Pancreas (tissue), 10 donors: ENCODE measurements at regions not wholly inside any gene's neighbourhood (a gene's known extent, or its start where the extent isn't known, plus 50 kb on each side); places are given as distances from the start of the nearest gene placed in this dataset.

Experiments
- ATAC-seq, 4 donors: fragments of 200-7000 bp; cut with Tn5 transposase; one replicate each; pipeline versions ENCODE4 v1.8.0 to v1.9.1; 2020; ENCODE audit warnings: mild to moderate bottlenecking in 4 of 4, moderate library complexity in 4 of 4
- DNase-seq, 6 donors: peaks; one replicate each; pipeline ENCODE4 v3.0.0-alpha.2; 2020
- FAIRE-seq: peaks from 2 replicates; lab custom pipeline; 2012; peaks lifted over from hg19 to GRCh38; lab: Jason Lieb, UNC
- H3K27ac ChIP-seq, 4 donors: fragments of 200-600 bp; sonication (generic); 1 replicate in 3 of 4; 2 replicates in 1 of 4; pipeline versions ENCODE4 v1.5.0 to v1.8.0; 2020
- H3K27me3 ChIP-seq, 4 donors: fragments of 200-600 bp; one replicate each; pipeline ENCODE4 v1.8.0; 2021
- H3K36me3 ChIP-seq, 3 donors: fragments of 200-600 bp; sonication (generic) in 1 of 3; one replicate each; pipeline versions ENCODE4 v1.5.0 to v1.8.0; 2020 to 2021
- H3K4me1 ChIP-seq, 3 donors: fragments of 200-600 bp; one replicate each; pipeline ENCODE4 v1.8.0; 2021
- H3K4me3 ChIP-seq, 4 donors: fragments of 200-600 bp; sonication (generic) in 2 of 4; one replicate each; pipeline versions ENCODE4 v1.5.0 to v1.8.0; 2020 to 2021
- H3K9me3 ChIP-seq, 4 donors: fragments of 200-600 bp; one replicate each; pipeline ENCODE4 v1.8.0; 2021
- CTCF ChIP-seq, 4 donors: fragments of 200-600 bp; sonication (generic) in 3 of 4; IDR thresholded peaks; one replicate each; pipeline versions ENCODE4 v1.5.0 to v1.8.0; 2021; ENCODE audit warnings: antibody characterized with exemption in 4 of 4
- WGBS, 2 donors: extraction: QIAGEN DNeasy Blood & Tissue Kit; methylation state at CpG; one replicate each; pipeline ENCODE4 v1.1.7; 2013; 5-methylcytosine and 5-hydroxymethylcytosine counted together
- intact Hi-C, 3 donors: fragments of 100-400 bp; cut with DNase I; formaldehyde crosslinking; loops; one replicate each; pipeline versions ENCODE4 v1.11.1 to v1.14.2; 2022
- donor health status: healthy with polysubstance abuse.
- donor health status: DM: no; HTN: no; CAD: no; lungs with moderate emphysema.
- donor health status: DM: no; HTN: no; CAD: no.
- donor health status: control.
- donor health status: control.
- donor health status: Bipolar disorder and iron deficiency.
- donor health status: DM: yes; HTN: yes; CAD: no.
- donor health status: DM: no; HTN: no; CAD: no.
- donor health status: DM: no; HTN: no; CAD: no.
- donor health status: DM: yes; HTN: yes; CAD: no.

- ATAC-seq: no peak
- no peak overlapping the region for H3K27ac ChIP-seq
- FAIRE-seq: no peak
- H3K4me3 ChIP-seq: no peak overlapping the region
- peaks cover 0 to 7% (median 0%) of the 10 kb centered on the region in 3 donors for H3K4me1 ChIP-seq
- no peak for TF ChIP-seq CTCF (IDR thresholded peaks at IDR 0.05)
- no peaks in the 10 kb centered on the region for H3K36me3 ChIP-seq
- no peaks in the 10 kb centered on the region for H3K9me3 ChIP-seq
- no peaks in the 10 kb centered on the region for H3K27me3 ChIP-seq
- intact Hi-C loops: loop anchor here in 1 of 3 donors (10.0 kb wide), 1 partner anchor 257 kb away; no protein-coding TSS in a partner anchor
- DNase-seq: no peak
- 71 to 83% methylated on average over 7 of the region's 7 CpGs for WGBS, 2 donors
Measured at GRCh38 chr12:132411457-132411856, 78.5 kb upstream of the FBRSL1 start.

DNA sequence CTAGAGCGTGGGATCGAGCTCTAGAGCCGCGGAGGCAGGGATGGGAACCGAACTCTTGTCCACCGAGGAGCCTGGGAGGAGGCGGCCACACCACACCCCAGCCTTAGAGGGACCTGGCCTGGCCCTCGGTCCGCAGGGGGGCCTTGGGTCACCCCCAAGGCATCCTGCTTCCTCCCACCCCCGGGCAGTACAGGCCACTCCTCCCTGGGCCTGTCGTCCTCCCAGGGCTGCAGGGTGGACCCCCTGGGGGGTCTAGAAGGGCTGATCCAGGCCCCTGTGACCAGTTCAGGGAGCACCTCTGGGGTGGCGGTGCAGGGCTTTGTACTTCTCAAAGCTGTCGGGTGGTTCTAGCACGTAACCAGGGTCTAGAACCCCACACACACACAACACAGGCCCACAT is 79.1 kb upstream of the FBRSL1 start:
- TF ChIP-seq CTCF (IDR thresholded peaks at IDR 0.05): no peak
- intact Hi-C loops: loop anchor here in 1 of 3 donors (10.0 kb wide), 1 partner anchor 256 kb away; no protein-coding TSS in a partner anchor
- Histone ChIP-seq H3K4me1 (peaks cover 0 to 7% (median 0%) of the 10 kb centered on the region in 3 donors), H3K36me3 (no peaks in the 10 kb centered on the region), H3K27me3 (no peaks in the 10 kb centered on the region), H3K9me3 (no peaks in the 10 kb centered on the region), H3K27ac (no peak overlapping the region), H3K4me3 (no peak overlapping the region)
- WGBS, 2 donors: 81 to 84% methylated on average over 12 to 14 of the region's 14 CpGs
- FAIRE-seq (no peak), DNase-seq (no peak), ATAC-seq (no peak)

DNA sequence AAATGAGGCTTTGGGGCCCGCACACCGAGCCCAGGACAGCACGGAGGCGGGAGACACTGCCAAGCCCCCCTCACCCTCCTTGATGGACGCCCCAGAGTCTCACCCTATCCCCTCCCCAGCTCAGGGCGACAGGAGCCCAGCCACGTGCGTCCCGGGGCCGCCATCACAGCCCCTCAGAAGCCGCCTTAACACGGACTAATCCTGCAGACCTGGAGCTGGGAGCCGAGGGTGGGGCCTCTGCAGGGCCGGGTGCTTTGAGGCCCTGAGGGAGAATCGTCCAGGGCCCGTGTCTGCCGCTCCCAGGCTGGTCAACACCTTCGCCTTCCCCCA is 79.7 kb upstream of the FBRSL1 start:
- DNase-seq: no peak
- intact Hi-C loops: loop anchor here in 1 of 3 donors (10.0 kb wide), 1 partner anchor 255 kb away; no protein-coding TSS in a partner anchor

DNA sequence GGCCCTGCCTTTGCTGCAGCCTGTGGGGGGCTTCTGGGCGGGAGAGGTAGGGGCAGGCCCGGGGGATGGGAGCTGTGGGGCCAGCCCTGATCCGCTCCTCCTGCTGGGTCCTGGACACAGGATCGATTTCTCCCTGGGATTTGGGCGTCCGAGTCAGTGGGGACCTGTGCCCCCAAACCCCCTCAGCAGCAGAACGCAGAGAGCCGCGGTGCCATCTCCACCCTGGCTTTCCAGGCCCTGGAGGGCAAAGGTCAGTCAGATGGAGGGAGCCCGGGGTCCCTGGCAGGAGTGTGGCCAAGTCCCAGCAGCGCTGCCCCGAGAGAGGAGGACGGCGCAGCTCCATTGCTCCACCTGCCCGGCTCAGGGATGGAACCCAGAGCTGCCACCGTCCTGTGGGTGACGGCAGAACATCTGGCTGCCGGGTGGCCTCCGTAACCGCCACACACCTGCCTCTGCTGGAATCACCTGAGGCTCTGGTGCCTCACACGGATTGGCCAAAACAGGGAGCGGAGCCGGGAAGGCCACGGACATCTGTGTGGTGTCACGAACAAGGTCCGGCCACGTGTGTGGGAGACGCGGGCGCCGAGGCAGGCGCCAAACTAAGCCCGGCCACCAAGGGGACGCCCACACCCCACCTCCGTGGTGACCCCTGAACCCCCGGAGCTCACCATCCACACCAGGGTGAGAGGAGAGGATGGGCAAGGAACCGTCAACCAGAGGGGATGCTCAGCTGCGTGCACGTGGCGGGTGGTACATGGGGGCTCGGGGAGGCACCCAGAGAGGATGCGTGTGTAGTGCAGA is 80.3 kb upstream of the FBRSL1 start:
- no peak for TF ChIP-seq CTCF (IDR thresholded peaks at IDR 0.05)
- no peak for DNase-seq
- Histone ChIP-seq H3K4me3 (no peak overlapping the region), H3K36me3 (no peaks in the 10 kb centered on the region), H3K27ac (no peak overlapping the region), H3K9me3 (no peaks in the 10 kb centered on the region), H3K27me3 (no peaks in the 10 kb centered on the region), H3K4me1 (peaks cover 0 to 2% (median 0%) of the 10 kb centered on the region in 3 donors)
- no peak for ATAC-seq
- WGBS, 2 donors: 71 to 76% methylated on average over 42 of the region's 42 CpGs
- no peak for FAIRE-seq
- intact Hi-C loops: loop anchor here (10.0 kb wide), 3 partner anchors 125 to 255 kb away; no protein-coding TSS in a partner anchor

More for the DNA sequence above, 79.7 kb upstream of the FBRSL1 start:
- H3K36me3 ChIP-seq: no peaks in the 10 kb centered on the region
- H3K27me3 ChIP-seq: no peaks in the 10 kb centered on the region
- ATAC-seq (no peak), FAIRE-seq (no peak)
- H3K4me1 ChIP-seq: peaks cover 0 to 7% (median 0%) of the 10 kb centered on the region in 3 donors
- H3K4me3 ChIP-seq: no peak overlapping the region
- TF ChIP-seq CTCF (IDR thresholded peaks at IDR 0.05): no peak
- H3K9me3 ChIP-seq: no peaks in the 10 kb centered on the region
- 63% methylated on average over 18 of the region's 18 CpGs for WGBS, 2 donors
- H3K27ac ChIP-seq: no peak overlapping the region
